K562 (cell line): ENCODE measurements at regions not wholly inside any gene's neighbourhood (a gene's known extent, or its start where the extent isn't known, plus 50 kb on each side); places are given as distances from the start of the nearest gene placed in this dataset.

Experiments used
- ATAC-seq: fragments of 200-7000 bp; cut with Tn5 transposase; 3 replicates; pipeline ENCODE4 v1.9.1; 2020; ENCODE audit warnings: moderate library complexity
- BruUV-seq: library from RNA; stranded (reverse); fragments of 400-500 nt; replicated peaks from 2 replicates; lab custom pipeline; 2021; lab: Mats Ljungman, UMichigan
- CTCF ChIA-PET: fragments of 300-600 bp; formaldehyde crosslinking; extraction: SDS; loops from one replicate; lab custom pipeline; 2021; ENCODE audit warnings: low intra/inter-chr PET ratio; lab: Yijun Ruan, JAX
- POLR2A ChIA-PET: fragments of 300-600, 350-650 bp; sonication (Branson Sonifier 250); formaldehyde crosslinking; extraction: SDS; loops from one replicate; lab custom pipeline; 2021; ENCODE audit warnings: antibody characterized with exemption, inconsistent platforms; lab: Yijun Ruan, JAX
- DNase-seq, 4 experiments: peaks; one replicate each; pipeline versions ENCODE4 v3.0.0 to v3.0.0-alpha.2; 2011 to 2018; ENCODE audit warnings: low spot score in 3 of 4, mixed read lengths in 3 of 4; ENCODE audit errors: extremely low read depth in 1 of 4
- FAIRE-seq: peaks from 2 replicates; lab custom pipeline; 2011; peaks lifted over from hg19 to GRCh38; lab: Jason Lieb, UNC
- H2AFZ ChIP-seq: 2 replicates; pipeline ENCODE4 v1.6.0; 2011; ENCODE audit warnings: low read depth, low read length, control low read depth, inconsistent platforms
- H3K27ac ChIP-seq: fragments of 200-600 bp; 3 replicates; pipeline ENCODE4 v1.8.0; 2011; ENCODE audit warnings: low read depth, mild to moderate bottlenecking, control low read depth, inconsistent platforms, low read length, moderate library complexity, mixed read lengths; ENCODE audit errors: extremely low read depth
- H3K27me3 ChIP-seq, 2 experiments: fragments of 300-600 bp in 1 of 2; 2 replicates in 1 of 2; 3 replicates in 1 of 2; pipeline versions ENCODE4 v1.6.0 to v1.8.0; 2011; ENCODE audit warnings: inconsistent platforms in 2 of 2, low read length in 2 of 2, mild to moderate bottlenecking in 1 of 2, mixed read lengths in 1 of 2, moderate library complexity in 1 of 2; ENCODE audit not compliant: control insufficient read depth in 2 of 2, insufficient read depth in 2 of 2
- H3K36me3 ChIP-seq: fragments of 300-600 bp; 3 replicates; pipeline ENCODE4 v1.8.0; 2011; ENCODE audit warnings: mild to moderate bottlenecking, low read length, inconsistent platforms; ENCODE audit not compliant: control insufficient read depth, insufficient read depth
- H3K4me1 ChIP-seq, 2 experiments: fragments of 200-600 bp in 1 of 2; replicated peaks in 1 of 2; 2 replicates in 1 of 2; 3 replicates in 1 of 2; pipeline versions ENCODE4 v1.5.1 to v1.8.0; 2011; ENCODE audit warnings: inconsistent platforms in 2 of 2, low read length in 2 of 2, mild to moderate bottlenecking in 1 of 2, mixed read lengths in 1 of 2, moderate library complexity in 1 of 2; ENCODE audit not compliant: control insufficient read depth in 2 of 2, insufficient read depth in 2 of 2
- H3K4me2 ChIP-seq: 2 replicates; pipeline ENCODE4 v1.6.1; 2011; ENCODE audit warnings: low read length, control low read depth, inconsistent platforms, mixed read lengths; ENCODE audit not compliant: insufficient read depth
- H3K4me3 ChIP-seq: fragments of 200-600 bp; sonication (generic), shearing (Covaris generic); 2 replicates; pipeline ENCODE4 v1.5.1; 2016; ENCODE audit warnings: control low read depth, inconsistent platforms
- H3K79me2 ChIP-seq: fragments of 200-600 bp; 3 replicates; pipeline ENCODE4 v1.8.0; 2011; ENCODE audit warnings: low read length, inconsistent platforms; ENCODE audit not compliant: control insufficient read depth, insufficient read depth
- H3K9ac ChIP-seq, 2 experiments: 2 replicates each; pipeline versions ENCODE4 v1.6.0 to v1.6.1; 2011; ENCODE audit warnings: low read depth in 2 of 2, low read length in 2 of 2, control low read depth in 1 of 2, inconsistent platforms in 1 of 2, mild to moderate bottlenecking in 1 of 2, mixed read lengths in 1 of 2; ENCODE audit not compliant: insufficient read depth in 1 of 2
- H3K9me1 ChIP-seq: one replicate; pipeline ENCODE4 v1.6.0; 2011; ENCODE audit warnings: inconsistent platforms, mild to moderate bottlenecking, low read length, moderate library complexity; ENCODE audit not compliant: control insufficient read depth, insufficient read depth
- H3K9me3 ChIP-seq: replicated peaks from 2 replicates; pipeline ENCODE4 v1.5.1; 2011; ENCODE audit warnings: low read depth, low read length, inconsistent platforms; ENCODE audit not compliant: control insufficient read depth, insufficient read depth
- H4K20me1 ChIP-seq: replicated peaks from 2 replicates; pipeline ENCODE4 v1.6.1; 2011; ENCODE audit warnings: low read length, inconsistent platforms, mixed read lengths; ENCODE audit not compliant: control insufficient read depth, insufficient read depth
- C11orf30 ChIP-seq: fragments of 450-650 bp; IDR thresholded peaks from 2 replicates; pipeline ENCODE4 v1.6.1; 2016; ENCODE audit warnings: low read depth, mild to moderate bottlenecking
- ESRRB ChIP-seq: fragments of 250-450 bp; sonication (Bioruptor Pico); IDR thresholded peaks from 2 replicates; pipeline ENCODE4 v1.5.0; 2020; ENCODE audit warnings: mild to moderate bottlenecking, moderate library complexity, borderline replicate concordance
- GATAD2B ChIP-seq: fragments of 450-650 bp; IDR thresholded peaks from 2 replicates; pipeline ENCODE4 v1.6.1; 2017; ENCODE audit warnings: mild to moderate bottlenecking, borderline replicate concordance
- HOMEZ ChIP-seq: fragments of 250-450 bp; sonication (Bioruptor Pico); IDR thresholded peaks from 2 replicates; pipeline ENCODE4 v1.4.0; 2020; ENCODE audit warnings: mild to moderate bottlenecking, moderate library complexity
- OTX1 ChIP-seq: fragments of 450-650 bp; formaldehyde crosslinking; IDR thresholded peaks from 2 replicates; pipeline ENCODE4 v1.4.0; 2022; ENCODE audit warnings: mild to moderate bottlenecking
- PCBP2 ChIP-seq: fragments of 200-400 bp; formaldehyde crosslinking; IDR thresholded peaks from 2 replicates; pipeline ENCODE4 v1.6.1; 2018; ENCODE audit warnings: low read length, low read depth, mild to moderate bottlenecking, moderate library complexity; ENCODE audit not compliant: poor library complexity, severe bottlenecking
- PHB ChIP-seq: fragments of 250-450 bp; sonication (Bioruptor Pico); IDR thresholded peaks from 2 replicates; pipeline ENCODE4 v1.5.0; 2021
- SNIP1 ChIP-seq: fragments of 450-650 bp; IDR thresholded peaks from 2 replicates; pipeline ENCODE4 v1.7.1; 2017; ENCODE audit warnings: low read depth, mild to moderate bottlenecking
- TFAM ChIP-seq: fragments of 250-450 bp; sonication (Bioruptor Pico); conservative IDR thresholded peaks from 2 replicates; pipeline ENCODE4 v1.5.0; 2021; ENCODE audit warnings: mild to moderate bottlenecking, moderate library complexity
- ZBTB34 ChIP-seq: fragments of 250-450 bp; sonication (Bioruptor Pico); IDR thresholded peaks from 2 replicates; pipeline ENCODE4 v1.8.0; 2021; ENCODE audit warnings: mild to moderate bottlenecking, moderate library complexity
- ZFP30 ChIP-seq: fragments of 250-450 bp; sonication (Bioruptor Pico); IDR thresholded peaks from 2 replicates; pipeline ENCODE4 v1.8.0; 2022; ENCODE audit warnings: moderate library complexity, mild to moderate bottlenecking, inconsistent platforms, borderline replicate concordance
- ZFPM2 ChIP-seq: fragments of 250-450 bp; sonication (Bioruptor Pico); IDR thresholded peaks from 2 replicates; pipeline ENCODE4 v1.5.1; 2022; ENCODE audit warnings: mild to moderate bottlenecking
- ZNF174 ChIP-seq: fragments of 250-450 bp; sonication (Bioruptor Pico); IDR thresholded peaks from 2 replicates; pipeline ENCODE4 v1.4.0; 2020; ENCODE audit warnings: mild to moderate bottlenecking
- ZNF354B ChIP-seq: fragments of 250-450 bp; sonication (Bioruptor Pico); IDR thresholded peaks from 2 replicates; pipeline ENCODE4 v1.4.0; 2020
- ZNF583 ChIP-seq: fragments of 250-450 bp; sonication (Bioruptor Pico); IDR thresholded peaks from 2 replicates; pipeline ENCODE4 v1.4.0; 2020
- WGBS: fragments of 100-300 bp; shearing (Covaris generic); methylation state at CpG from one replicate; pipeline ENCODE4 v1.1.6; 2016; ENCODE audit warnings: low coverage, mixed read lengths; ENCODE audit not compliant: insufficient coverage; ENCODE audit errors: missing lambda C conversion rate; 5-methylcytosine and 5-hydroxymethylcytosine counted together
- in situ Hi-C: fragments of 300-500 bp; cut with MboI; formaldehyde crosslinking; loops from 4 replicates; pipeline ENCODE4 v1.15.0; 2018; ENCODE audit warnings: inconsistent platforms, mixed read lengths
- intact Hi-C: fragments of 100-400 bp; cut with micrococcal nuclease; formaldehyde crosslinking; loops from 2 replicates; pipeline ENCODE4 v1.14.2; 2022
- TF ChIP-seq, protein P1 (sequence below): fragments of 450-650 bp; IDR thresholded peaks from 2 replicates; pipeline ENCODE4 v1.6.1; 2018; ENCODE audit warnings: mild to moderate bottlenecking, low read depth; ENCODE audit not compliant: partially characterized antibody
- TF ChIP-seq, protein P2 (sequence below): fragments of 450-650 bp; IDR thresholded peaks from 2 replicates; pipeline ENCODE4 v1.6.1; 2016; ENCODE audit warnings: borderline replicate concordance

DNA sequence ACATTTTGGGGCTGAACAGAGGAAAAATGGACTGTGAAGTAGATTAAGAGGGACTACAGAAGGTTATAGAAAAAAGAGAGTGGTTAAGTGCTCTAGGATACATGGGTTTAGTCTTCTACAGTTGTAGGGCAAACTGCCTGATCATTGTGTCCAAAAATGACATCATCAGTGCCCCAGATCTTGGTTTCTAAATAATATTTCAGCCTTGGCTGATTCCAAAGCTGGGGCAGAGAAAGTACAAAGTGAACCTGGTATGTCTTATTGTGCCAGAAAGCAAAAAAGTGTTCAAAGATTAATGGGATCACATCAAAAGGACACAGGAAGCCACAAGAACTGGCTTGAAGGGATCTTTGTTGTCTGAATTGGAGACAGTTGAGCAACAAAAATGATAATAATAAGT is 97.1 kb upstream of the ZNF521 start (continued):
- TF ChIP-seq TFAM (no peak), SNIP1 (no peak), HOMEZ (CRISPR knock-in tag) (no peak), PCBP2 (no peak)

- Histone ChIP-seq H3K4me1 (no peaks in the 10 kb centered on the region), H4K20me1 (no peaks in the 10 kb centered on the region), H2AFZ (no peak overlapping the region), H3K4me3 (no peak overlapping the region), H3K27me3 (no peaks in the 10 kb centered on the region), H3K9me1 (no peaks in the 10 kb centered on the region), H3K79me2 (no peaks in the 10 kb centered on the region), H3K9ac (no peak overlapping the region), H3K36me3 (no peaks in the 10 kb centered on the region), H3K4me2 (no peak overlapping the region), H3K9me3 (no peaks in the 10 kb centered on the region; the same call in 1 of the 2 replicates), H3K27ac (no peak overlapping the region)
- 2% methylated on average over 3 of the region's 3 CpGs for WGBS
- BruUV-seq, result no TSS peak
- ChIA-PET POLR2A (no interaction called here), CTCF (interaction anchor here (1.1 kb wide), 1 partner anchor 571 kb away, joined by 3 read pairs; no protein-coding TSS in a partner anchor)
- in situ Hi-C loops, result no loop called here
- intact Hi-C loops, result no loop called here
- FAIRE-seq, result no peak
- DNase-seq, result no peak
- ATAC-seq, result no peak
- TF ChIP-seq ZFPM2 (CRISPR knock-in tag) (no peak), ZNF174 (CRISPR knock-in tag) (no peak), GATAD2B (no peak), ESRRB (CRISPR knock-in tag) (no peak), ZNF583 (no peak), PHB (CRISPR knock-in tag) (no peak), ZFP30 (CRISPR knock-in tag) (no peak), ZNF354B (CRISPR knock-in tag) (no peak), OTX1 (CRISPR knock-in tag) (no peak), ZBTB34 (CRISPR knock-in tag) (no peak), C11orf30 (no peak)
- TF ChIP-seq, protein P1, sequence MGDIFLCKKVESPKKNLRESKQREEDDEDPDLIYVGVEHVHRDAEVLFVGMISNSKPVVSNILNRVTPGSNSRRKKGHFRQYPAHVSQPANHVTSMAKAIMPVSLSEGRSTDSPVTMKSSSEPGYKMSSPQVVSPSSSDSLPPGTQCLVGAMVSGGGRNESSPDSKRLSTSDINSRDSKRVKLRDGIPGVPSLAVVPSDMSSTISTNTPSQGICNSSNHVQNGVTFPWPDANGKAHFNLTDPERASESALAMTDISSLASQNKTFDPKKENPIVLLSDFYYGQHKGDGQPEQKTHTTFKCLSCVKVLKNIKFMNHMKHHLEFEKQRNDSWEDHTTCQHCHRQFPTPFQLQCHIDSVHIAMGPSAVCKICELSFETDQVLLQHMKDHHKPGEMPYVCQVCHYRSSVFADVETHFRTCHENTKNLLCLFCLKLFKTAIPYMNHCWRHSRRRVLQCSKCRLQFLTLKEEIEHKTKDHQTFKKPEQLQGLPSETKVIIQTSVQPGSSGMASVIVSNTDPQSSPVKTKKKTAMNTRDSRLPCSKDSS, result no peak
- TF ChIP-seq, protein P2, sequence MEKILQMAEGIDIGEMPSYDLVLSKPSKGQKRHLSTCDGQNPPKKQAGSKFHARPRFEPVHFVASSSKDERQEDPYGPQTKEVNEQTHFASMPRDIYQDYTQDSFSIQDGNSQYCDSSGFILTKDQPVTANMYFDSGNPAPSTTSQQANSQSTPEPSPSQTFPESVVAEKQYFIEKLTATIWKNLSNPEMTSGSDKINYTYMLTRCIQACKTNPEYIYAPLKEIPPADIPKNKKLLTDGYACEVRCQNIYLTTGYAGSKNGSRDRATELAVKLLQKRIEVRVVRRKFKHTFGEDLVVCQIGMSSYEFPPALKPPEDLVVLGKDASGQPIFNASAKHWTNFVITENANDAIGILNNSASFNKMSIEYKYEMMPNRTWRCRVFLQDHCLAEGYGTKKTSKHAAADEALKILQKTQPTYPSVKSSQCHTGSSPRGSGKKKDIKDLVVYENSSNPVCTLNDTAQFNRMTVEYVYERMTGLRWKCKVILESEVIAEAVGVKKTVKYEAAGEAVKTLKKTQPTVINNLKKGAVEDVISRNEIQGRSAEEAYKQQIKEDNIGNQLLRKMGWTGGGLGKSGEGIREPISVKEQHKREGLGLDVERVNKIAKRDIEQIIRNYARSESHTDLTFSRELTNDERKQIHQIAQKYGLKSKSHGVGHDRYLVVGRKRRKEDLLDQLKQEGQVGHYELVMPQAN, result no peak
Observed at GRCh38 chr18:25446972-25447371, 95.0 kb upstream of the ZNF521 start.
